ENCODE measurements at regions not wholly inside any gene's neighbourhood (a gene's known extent, or its start where the extent isn't known, plus 50 kb on each side); places are given as distances from the start of the nearest gene placed in this dataset.
A peak's percentile ranks its signal among the peaks of the same experiment; 100 is the strongest.

GRCh38 chr13:89755729-89756492, 1591.6 kb upstream of the MIR17HG start:
- DNase-seq, result no peak
- Histone ChIP-seq H3K27ac (no peak overlapping the region), H3K36me3 (no peaks in the 10 kb centered on the region), H3K4me3 (no peak overlapping the region), H3K27me3 (no peaks in the 10 kb centered on the region), H3K9me3 (no peaks in the 10 kb centered on the region), H3K4me1 (no peaks in the 10 kb centered on the region)
- TF ChIP-seq, protein P1, sequence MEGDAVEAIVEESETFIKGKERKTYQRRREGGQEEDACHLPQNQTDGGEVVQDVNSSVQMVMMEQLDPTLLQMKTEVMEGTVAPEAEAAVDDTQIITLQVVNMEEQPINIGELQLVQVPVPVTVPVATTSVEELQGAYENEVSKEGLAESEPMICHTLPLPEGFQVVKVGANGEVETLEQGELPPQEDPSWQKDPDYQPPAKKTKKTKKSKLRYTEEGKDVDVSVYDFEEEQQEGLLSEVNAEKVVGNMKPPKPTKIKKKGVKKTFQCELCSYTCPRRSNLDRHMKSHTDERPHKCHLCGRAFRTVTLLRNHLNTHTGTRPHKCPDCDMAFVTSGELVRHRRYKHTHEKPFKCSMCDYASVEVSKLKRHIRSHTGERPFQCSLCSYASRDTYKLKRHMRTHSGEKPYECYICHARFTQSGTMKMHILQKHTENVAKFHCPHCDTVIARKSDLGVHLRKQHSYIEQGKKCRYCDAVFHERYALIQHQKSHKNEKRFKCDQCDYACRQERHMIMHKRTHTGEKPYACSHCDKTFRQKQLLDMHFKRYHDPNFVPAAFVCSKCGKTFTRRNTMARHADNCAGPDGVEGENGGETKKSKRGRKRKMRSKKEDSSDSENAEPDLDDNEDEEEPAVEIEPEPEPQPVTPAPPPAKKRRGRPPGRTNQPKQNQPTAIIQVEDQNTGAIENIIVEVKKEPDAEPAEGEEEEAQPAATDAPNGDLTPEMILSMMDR (IDR thresholded peaks at IDR 0.05), result no peak
- no peak for TF ChIP-seq EP300 (IDR thresholded peaks at IDR 0.05)
- WGBS, 2 donors, result 84 to 89% methylated on average over 2 of the region's 2 CpGs
- intact Hi-C loops (cut with DNase I), result no loop called here

- 70 to 71% methylated on average over 1 of the region's 1 CpG for WGBS, 2 donors
- Histone ChIP-seq H3K9me3 (no peaks in the 10 kb centered on the region), H3K27me3 (no peaks in the 10 kb centered on the region), H3K27ac (no peak overlapping the region), H3K4me3 (no peak overlapping the region), H3K36me3 (no peaks in the 10 kb centered on the region), H3K4me1 (no peaks in the 10 kb centered on the region)
- no peak for DNase-seq
- TF ChIP-seq, protein P1 (IDR thresholded peaks at IDR 0.05), result no peak
- no peak for TF ChIP-seq POLR2A (IDR thresholded peaks at IDR 0.05)
- no peak for TF ChIP-seq EP300 (IDR thresholded peaks at IDR 0.05)
- no peak for TF ChIP-seq POLR2AphosphoS5 (IDR thresholded peaks at IDR 0.05)
- intact Hi-C loops (cut with DNase I), result no loop called here
Observed at GRCh38 chr13:89763005-89763404, 1584.5 kb upstream of the MIR17HG start.

- DNase-seq, result no peak
- H3K4me1 ChIP-seq, result no peaks in the 10 kb centered on the region
- 76 to 85% methylated on average over 5 of the region's 5 CpGs for WGBS, 2 donors
- no peak overlapping the region for H3K27ac ChIP-seq
- no peak for TF ChIP-seq POLR2AphosphoS5 (IDR thresholded peaks at IDR 0.05)
- TF ChIP-seq, protein P1 (IDR thresholded peaks at IDR 0.05), result no peak
- TF ChIP-seq POLR2A (IDR thresholded peaks at IDR 0.05), result no peak
- no peak for TF ChIP-seq EP300 (IDR thresholded peaks at IDR 0.05)
- no peak overlapping the region for H3K4me3 ChIP-seq
- no peaks in the 10 kb centered on the region for H3K27me3 ChIP-seq
- no peaks in the 10 kb centered on the region for H3K9me3 ChIP-seq
- intact Hi-C loops (cut with DNase I), result no loop called here
- no peaks in the 10 kb centered on the region for H3K36me3 ChIP-seq
Observed at GRCh38 chr13:89783221-89783755, 1564.2 kb upstream of the MIR17HG start.

- 87 to 90% methylated on average over 13 of the region's 13 CpGs for WGBS, 2 donors
- peak; percentile 60 for DNase-seq
- intact Hi-C loops (cut with DNase I), result no loop called here
Observed at GRCh38 chr13:89784161-89784809, 1563.2 kb upstream of the MIR17HG start.

More at GRCh38 chr13:89784161-89784809, 1563.2 kb upstream of the MIR17HG start:
- no peaks in the 10 kb centered on the region for H3K36me3 ChIP-seq
- no peaks in the 10 kb centered on the region for H3K27me3 ChIP-seq
- H3K4me3 ChIP-seq, result no peak overlapping the region
- no peak overlapping the region for H3K27ac ChIP-seq
- H3K4me1 ChIP-seq, result no peaks in the 10 kb centered on the region
- no peak for TF ChIP-seq POLR2A (IDR thresholded peaks at IDR 0.05)
- TF ChIP-seq EP300 (IDR thresholded peaks at IDR 0.05), result no peak
- no peak for TF ChIP-seq POLR2AphosphoS5 (IDR thresholded peaks at IDR 0.05)
- TF ChIP-seq, protein P1 (IDR thresholded peaks at IDR 0.05), result no peak
- H3K9me3 ChIP-seq, result no peaks in the 10 kb centered on the region

Measured in sigmoid colon (tissue), 6 donors.